ENCODE measurements at regions not wholly inside any gene's neighbourhood (a gene's known extent, or its start where the extent isn't known, plus 50 kb on each side); places are given as distances from the start of the nearest gene placed in this dataset.
"Not testable (repeated sequence)": the region's sequence is repeated elsewhere in the genome, so short reads cannot be mapped to it uniquely, and the experiment has no call there.

GRCh38 chr22:49008682-49009235 is 818.9 kb downstream of the BRD1 start:
- TF ChIP-seq CTCF (conservative IDR thresholded peaks at IDR 0.05; ENCODE audit: low read depth, low read length) = no peak
- no peak overlapping the region for H3K4me3 ChIP-seq (ENCODE audit: low read depth, low read length)
- no peak for DNase-seq (ENCODE audit: low read depth)

- TF ChIP-seq CTCF (conservative IDR thresholded peaks at IDR 0.05; ENCODE audit: low read depth, low read length) = no peak
- DNase-seq (ENCODE audit: low read depth) = no peak
- no peak overlapping the region for H3K4me3 ChIP-seq (ENCODE audit: low read depth, low read length)
Measured at GRCh38 chr22:49007013-49007653, 820.5 kb downstream of the BRD1 start.

GRCh38 chr22:49006207-49007012 is 821.3 kb downstream of the BRD1 start:
- no peak for DNase-seq (ENCODE audit: low read depth)
- no peak overlapping the region for H3K4me3 ChIP-seq (ENCODE audit: low read depth, low read length)
- no peak for TF ChIP-seq CTCF (conservative IDR thresholded peaks at IDR 0.05; ENCODE audit: low read depth, low read length)

GRCh38 chr22:49005557-49005956 is 822.1 kb downstream of the BRD1 start:
- H3K4me3 ChIP-seq (ENCODE audit: low read depth, low read length) = no peak overlapping the region
- no peak for DNase-seq (ENCODE audit: low read depth)
- TF ChIP-seq CTCF (conservative IDR thresholded peaks at IDR 0.05; ENCODE audit: low read depth, low read length) = no peak

- TF ChIP-seq CTCF (conservative IDR thresholded peaks at IDR 0.05; ENCODE audit: low read depth, low read length) = no peak
- H3K4me3 ChIP-seq (ENCODE audit: low read depth, low read length) = no peak overlapping the region
- no peak for DNase-seq (ENCODE audit: low read depth)
Measured at GRCh38 chr22:49004484-49005399, 822.9 kb downstream of the BRD1 start.

- not testable (repeated sequence) for H3K4me3 ChIP-seq (ENCODE audit: low read depth, low read length); DNase-seq (ENCODE audit: low read depth)
Measured at GRCh38 chr22:48997605-48998004, 830.1 kb downstream of the BRD1 start.

GRCh38 chr22:48993655-48994054 is 834.0 kb downstream of the BRD1 start:
- no peak overlapping the region for H3K4me3 ChIP-seq (ENCODE audit: low read depth, low read length)
- no peak for DNase-seq (ENCODE audit: low read depth)
- TF ChIP-seq CTCF (conservative IDR thresholded peaks at IDR 0.05; ENCODE audit: low read depth, low read length) = no peak
